GM06990 (cell line): ENCODE measurements at regions not wholly inside any gene's neighbourhood (a gene's known extent, or its start where the extent isn't known, plus 50 kb on each side); places are given as distances from the start of the nearest gene placed in this dataset.

Source experiments
- DNase-seq: peaks from one replicate; pipeline ENCODE4 v3.0.0-alpha.2; 2011; ENCODE audit not compliant: insufficient read length; ENCODE audit errors: extremely low read depth
- H3K27me3 ChIP-seq: replicated peaks from 2 replicates; pipeline ENCODE4 v1.6.0; 2011; ENCODE audit warnings: low read length; ENCODE audit not compliant: control insufficient read depth, insufficient read depth
- H3K36me3 ChIP-seq: 2 replicates; pipeline ENCODE4 v1.5.1; 2011; ENCODE audit warnings: low read length; ENCODE audit not compliant: control insufficient read depth, insufficient read depth
- H3K4me3 ChIP-seq: replicated peaks from 2 replicates; pipeline ENCODE4 v1.5.1; 2011; ENCODE audit warnings: low read depth, mild to moderate bottlenecking, control low read depth, low read length
- TF ChIP-seq, protein P1 (sequence below): IDR thresholded peaks from 2 replicates; pipeline ENCODE4 v1.5.1; 2011; ENCODE audit warnings: low read length, control low read depth, mild to moderate bottlenecking, inconsistent platforms; ENCODE audit not compliant: insufficient read depth, poor library complexity, severe bottlenecking

DNA sequence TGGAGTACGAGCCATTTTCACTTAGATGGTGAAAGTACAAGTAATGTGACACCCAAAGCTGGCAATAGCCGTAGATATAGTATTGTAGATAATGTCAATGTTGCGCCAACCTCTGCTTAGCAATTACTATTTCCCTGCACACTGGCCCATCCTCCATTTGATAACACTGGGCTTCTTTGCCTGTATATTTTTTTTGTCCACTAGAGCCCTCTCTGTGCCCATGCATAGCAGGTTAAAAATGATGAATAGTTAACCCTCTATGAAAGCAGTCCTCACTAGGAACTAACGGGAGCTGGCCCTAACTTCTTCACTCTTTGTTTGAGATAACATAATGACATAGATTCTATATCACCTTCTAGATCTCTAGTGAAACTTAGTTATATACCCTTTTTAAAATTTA is 416.8 kb downstream of the TUSC1 start:
- H3K4me3 ChIP-seq = no peak overlapping the region
- DNase-seq = no peak
- TF ChIP-seq, protein P1, sequence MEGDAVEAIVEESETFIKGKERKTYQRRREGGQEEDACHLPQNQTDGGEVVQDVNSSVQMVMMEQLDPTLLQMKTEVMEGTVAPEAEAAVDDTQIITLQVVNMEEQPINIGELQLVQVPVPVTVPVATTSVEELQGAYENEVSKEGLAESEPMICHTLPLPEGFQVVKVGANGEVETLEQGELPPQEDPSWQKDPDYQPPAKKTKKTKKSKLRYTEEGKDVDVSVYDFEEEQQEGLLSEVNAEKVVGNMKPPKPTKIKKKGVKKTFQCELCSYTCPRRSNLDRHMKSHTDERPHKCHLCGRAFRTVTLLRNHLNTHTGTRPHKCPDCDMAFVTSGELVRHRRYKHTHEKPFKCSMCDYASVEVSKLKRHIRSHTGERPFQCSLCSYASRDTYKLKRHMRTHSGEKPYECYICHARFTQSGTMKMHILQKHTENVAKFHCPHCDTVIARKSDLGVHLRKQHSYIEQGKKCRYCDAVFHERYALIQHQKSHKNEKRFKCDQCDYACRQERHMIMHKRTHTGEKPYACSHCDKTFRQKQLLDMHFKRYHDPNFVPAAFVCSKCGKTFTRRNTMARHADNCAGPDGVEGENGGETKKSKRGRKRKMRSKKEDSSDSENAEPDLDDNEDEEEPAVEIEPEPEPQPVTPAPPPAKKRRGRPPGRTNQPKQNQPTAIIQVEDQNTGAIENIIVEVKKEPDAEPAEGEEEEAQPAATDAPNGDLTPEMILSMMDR = no peak
- H3K27me3 ChIP-seq = no peaks in the 10 kb centered on the region
- no peaks in the 10 kb centered on the region for H3K36me3 ChIP-seq

DNA sequence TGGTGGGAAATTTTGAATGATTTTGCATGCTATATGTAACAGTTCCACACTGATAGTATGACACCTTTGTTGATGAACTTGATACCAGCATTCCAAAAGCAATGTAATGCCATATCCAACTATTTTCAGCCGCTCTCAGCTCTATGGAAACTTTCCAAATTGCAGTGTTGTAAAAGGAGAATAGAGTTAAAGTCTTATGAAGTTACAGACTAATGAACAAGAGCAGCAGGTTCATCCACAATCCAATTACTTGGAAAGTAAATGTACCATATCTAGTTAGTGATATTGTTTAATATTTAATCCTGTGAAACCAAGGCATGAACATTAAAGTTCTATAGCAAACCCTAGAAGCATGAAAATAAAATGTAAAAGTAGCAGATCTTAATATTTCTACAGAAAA is 418.2 kb downstream of the TUSC1 start:
- TF ChIP-seq, protein P1 = no peak
- H3K4me3 ChIP-seq = no peak overlapping the region
- H3K27me3 ChIP-seq = no peaks in the 10 kb centered on the region
- no peaks in the 10 kb centered on the region for H3K36me3 ChIP-seq
- DNase-seq = no peak

DNA sequence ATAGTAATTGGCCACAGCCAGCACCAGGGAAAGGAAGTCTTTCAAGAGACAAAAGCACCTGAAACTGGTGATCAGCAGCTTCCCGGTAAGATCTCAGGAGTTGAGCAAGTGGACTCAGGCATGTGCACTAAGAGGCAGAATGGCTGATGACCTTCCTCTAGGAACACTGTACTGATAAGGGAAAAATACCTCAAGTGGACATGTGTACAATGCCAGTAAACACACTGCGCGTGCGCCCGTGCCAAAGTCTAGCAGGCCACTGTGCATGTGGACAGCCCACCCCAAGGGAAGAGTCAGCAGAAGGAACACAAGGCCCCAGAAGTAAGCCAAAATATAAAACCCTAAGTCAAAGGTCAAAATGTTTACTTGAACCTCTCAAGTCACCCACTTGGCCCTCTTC is 423.0 kb downstream of the TUSC1 start:
- no peaks in the 10 kb centered on the region for H3K27me3 ChIP-seq
- TF ChIP-seq, protein P1 = no peak
- no peak overlapping the region for H3K4me3 ChIP-seq
- H3K36me3 ChIP-seq = no peaks in the 10 kb centered on the region
- DNase-seq = no peak

DNA sequence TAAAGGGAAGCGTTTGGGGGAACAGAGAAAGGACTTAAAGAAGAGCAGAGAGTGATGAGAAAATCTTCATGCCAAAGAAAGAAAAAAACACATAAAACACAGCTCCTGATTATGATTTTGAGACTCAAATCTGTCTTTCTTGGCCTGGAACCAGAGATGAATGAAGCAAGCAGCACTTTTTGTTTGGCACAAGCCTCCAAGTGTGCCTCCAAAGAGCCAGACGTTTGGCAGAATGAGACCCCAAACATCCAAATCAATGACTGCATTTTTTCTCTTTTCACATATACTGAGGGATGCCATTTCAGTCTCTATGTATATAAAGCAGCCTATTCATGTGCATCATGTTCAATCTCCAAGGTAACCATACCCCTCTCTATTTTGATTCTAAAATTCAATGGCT is 424.2 kb downstream of the TUSC1 start:
- Histone ChIP-seq H3K27me3 (no peaks in the 10 kb centered on the region), H3K36me3 (no peaks in the 10 kb centered on the region), H3K4me3 (no peak overlapping the region)
- TF ChIP-seq, protein P1 = no peak
- no peak for DNase-seq

DNA sequence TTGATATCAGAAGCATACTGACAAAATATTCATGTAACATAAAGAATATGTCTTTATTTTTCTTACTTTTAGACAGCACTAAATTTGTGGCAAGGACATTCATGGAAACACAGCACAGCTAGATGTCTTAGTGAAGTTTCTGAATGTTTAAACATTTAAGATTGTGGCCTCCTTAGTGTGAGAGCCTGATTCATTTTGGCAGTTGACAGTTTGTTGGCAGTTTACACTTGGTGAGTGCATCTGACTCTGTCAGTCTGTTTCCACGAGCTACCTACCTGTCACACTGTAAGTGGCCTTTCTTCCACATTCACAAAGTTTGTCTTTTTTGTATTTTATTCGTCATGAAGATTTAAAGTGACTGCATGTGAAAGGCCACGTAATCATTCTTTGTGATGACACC is 436.8 kb downstream of the TUSC1 start:
- H3K36me3 ChIP-seq = no peaks in the 10 kb centered on the region
- TF ChIP-seq, protein P1 = no peak
- no peak for DNase-seq

DNA sequence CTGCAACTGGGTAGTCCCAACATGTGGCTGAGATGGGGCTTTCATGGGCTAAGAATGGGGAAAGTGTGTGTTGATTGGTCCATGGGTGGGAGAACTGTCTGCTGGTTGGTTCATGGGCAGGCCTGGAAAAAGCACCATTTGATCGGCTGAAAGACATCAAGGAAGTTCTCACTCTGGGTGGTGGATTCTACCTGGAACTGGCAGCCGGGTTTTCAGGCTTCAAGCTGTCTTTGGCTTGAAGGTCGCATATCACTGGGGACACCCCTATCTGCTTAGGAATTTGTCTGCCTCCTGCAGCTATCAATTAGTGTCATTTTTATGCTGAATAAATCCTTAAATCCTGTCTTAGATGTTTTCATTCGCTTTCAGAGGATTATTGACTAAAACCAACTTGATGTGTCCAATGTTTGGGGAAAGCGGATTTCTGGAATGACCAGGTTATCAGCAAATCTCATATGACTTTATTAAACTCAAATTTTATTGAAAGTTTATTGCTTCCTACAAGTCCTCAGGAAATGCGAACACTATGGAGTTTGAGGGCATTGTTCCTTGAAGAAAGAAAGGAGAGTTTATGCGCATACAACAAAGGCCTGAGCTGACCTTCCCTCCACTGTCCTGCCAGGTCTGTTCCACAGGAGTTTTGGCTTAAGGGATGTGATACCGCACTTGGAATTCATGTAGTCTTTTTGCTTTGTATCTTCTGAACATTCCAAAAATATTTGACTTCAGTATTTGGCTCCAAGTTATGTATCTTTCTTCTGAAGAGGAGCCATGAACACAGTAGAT is 451.1 kb downstream of the TUSC1 start:
- DNase-seq = no peak
- H3K36me3 ChIP-seq = no peaks in the 10 kb centered on the region
- no peaks in the 10 kb centered on the region for H3K27me3 ChIP-seq
- TF ChIP-seq, protein P1 = no peak
- no peak overlapping the region for H3K4me3 ChIP-seq

More for the DNA sequence above, 436.8 kb downstream of the TUSC1 start:
- Histone ChIP-seq H3K4me3 (no peak overlapping the region), H3K27me3 (no peaks in the 10 kb centered on the region)
